ENCODE measurements at regions not wholly inside any gene's neighbourhood (a gene's known extent, or its start where the extent isn't known, plus 50 kb on each side); places are given as distances from the start of the nearest gene placed in this dataset.

DNA sequence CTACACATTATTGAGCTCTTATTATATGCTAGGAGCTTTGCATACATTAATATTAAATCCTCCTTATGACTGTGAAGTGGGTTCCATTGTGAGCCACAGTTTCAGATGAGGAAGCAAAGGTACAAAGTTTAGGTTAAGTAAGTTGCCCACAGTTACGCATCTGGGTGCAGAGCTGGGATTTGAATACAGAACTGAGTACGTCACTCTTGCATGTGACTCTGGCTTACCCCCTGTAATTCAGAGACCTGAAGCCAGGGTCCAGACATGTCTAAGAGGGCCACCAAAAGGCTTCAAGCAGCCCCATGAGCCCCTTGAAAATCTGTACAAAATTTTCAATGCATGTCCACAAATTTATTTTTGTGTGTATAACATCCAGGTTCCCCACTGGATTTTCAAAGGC is 71.8 kb downstream of the KLF15 start:
- TF ChIP-seq, protein P1, sequence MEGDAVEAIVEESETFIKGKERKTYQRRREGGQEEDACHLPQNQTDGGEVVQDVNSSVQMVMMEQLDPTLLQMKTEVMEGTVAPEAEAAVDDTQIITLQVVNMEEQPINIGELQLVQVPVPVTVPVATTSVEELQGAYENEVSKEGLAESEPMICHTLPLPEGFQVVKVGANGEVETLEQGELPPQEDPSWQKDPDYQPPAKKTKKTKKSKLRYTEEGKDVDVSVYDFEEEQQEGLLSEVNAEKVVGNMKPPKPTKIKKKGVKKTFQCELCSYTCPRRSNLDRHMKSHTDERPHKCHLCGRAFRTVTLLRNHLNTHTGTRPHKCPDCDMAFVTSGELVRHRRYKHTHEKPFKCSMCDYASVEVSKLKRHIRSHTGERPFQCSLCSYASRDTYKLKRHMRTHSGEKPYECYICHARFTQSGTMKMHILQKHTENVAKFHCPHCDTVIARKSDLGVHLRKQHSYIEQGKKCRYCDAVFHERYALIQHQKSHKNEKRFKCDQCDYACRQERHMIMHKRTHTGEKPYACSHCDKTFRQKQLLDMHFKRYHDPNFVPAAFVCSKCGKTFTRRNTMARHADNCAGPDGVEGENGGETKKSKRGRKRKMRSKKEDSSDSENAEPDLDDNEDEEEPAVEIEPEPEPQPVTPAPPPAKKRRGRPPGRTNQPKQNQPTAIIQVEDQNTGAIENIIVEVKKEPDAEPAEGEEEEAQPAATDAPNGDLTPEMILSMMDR (conservative IDR thresholded peaks at IDR 0.05): no peak
- TF ChIP-seq ZFX (IDR thresholded peaks at IDR 0.05): no peak

Data from C4-2B (cell line).